ENCODE measurements at regions not wholly inside any gene's neighbourhood (a gene's known extent, or its start where the extent isn't known, plus 50 kb on each side); places are given as distances from the start of the nearest gene placed in this dataset.

DNA sequence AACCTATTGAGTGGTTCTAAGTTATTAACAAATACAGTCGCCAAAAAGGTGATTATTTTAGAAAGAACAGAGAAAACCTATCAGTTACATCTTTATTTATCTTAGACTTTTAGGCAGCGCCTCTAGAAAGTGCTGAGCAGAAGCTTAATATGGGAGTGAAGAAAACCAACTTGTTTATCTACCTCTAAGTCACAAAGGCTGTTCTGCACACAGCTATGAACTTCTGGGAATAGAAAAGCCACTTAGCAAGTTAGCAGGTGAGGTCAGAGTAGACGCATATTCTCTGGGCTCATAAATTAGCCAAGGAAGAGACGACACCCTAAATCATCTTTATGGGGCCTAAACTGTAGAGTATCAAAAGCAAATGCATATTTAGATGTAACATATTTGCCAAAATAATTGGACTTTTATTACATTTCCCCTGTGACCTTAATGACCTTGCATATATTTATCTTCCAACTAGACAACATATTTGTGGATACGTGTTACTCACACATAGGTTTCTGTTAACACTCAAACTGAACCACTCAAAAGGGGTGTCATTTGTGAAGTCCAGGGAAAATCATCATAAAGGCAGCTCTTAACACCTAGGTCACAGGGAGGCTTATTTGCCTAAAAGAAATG is 267.1 kb downstream of the ADGB start:
- peak; percentile 20 for DNase-seq

DNA sequence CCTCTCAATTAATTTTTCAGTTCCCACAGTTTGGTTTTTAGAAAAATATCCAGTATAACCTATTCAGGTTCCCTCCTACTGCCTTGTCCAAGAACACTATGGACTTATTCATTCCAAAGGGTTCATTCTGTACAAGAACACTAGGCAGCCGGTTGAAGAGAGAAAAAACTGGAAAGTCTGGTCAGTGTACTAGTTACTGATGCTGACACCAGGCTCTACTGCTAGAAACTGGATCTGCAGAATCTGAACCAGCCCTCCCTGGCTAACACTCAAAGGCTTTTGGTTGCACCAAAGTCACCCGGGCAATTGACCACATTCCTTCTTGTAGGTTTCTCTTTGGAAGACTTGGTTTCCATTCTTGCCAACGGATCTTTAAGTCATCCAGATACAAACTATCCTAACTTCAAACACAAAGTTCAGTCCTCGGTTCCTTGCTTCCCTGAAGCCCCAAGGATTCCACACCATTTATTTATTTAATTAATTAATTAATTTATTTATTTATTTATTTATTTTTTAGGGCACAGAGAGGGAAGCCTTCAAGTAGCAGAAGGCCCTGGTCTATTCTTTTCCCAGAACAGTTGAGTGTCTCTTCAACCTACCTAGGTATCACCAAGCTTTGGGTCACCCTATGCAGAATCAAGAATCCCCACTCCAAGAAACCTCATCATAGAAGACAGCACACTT is 268.1 kb downstream of the ADGB start:
- DNase-seq = no peak

DNA sequence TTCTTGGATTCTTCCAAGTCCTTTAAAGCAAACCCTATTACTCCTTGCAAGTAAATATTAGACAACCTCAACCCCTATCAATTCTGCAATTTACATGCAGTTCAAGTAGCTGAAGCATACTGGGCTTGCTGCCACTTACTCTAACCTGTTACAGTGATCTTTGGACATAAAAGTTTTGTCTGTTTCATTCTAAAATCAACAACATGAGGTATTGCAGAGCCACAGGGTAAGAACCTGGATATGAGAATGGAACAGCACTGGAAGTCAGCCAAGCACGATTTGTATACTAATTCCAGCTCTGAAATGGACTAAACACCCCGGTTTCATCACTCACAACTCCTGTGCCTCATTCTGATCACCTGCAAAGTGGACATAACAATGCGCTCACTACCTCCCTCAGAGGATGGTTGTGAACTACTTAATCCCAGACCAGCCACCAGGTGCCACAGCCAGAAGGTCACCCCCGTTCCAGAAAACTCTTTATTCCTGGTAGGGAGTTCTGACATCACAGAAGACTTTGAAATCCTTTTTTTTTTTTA is 270.0 kb downstream of the ADGB start:
- no peak for DNase-seq

DNA sequence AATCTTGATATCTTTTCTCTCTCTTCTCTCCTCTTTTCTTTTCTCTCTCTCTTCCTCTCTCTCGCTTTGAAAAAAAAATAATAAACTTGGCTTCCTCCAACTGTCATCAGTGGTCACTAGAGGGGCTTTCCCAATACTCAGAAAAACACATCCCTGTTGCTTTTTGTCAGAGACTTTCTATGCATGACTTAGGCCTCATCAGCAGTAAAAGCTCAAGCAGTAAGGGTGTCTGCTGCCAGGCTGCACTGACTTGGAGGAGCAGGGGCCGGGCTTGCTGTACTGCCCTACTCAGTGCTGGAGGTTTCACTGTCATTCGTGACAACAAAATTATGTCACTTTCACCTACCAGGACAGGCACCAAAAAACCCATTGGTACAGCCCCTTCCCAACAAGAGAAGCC is 272.0 kb downstream of the ADGB start:
- no peak for DNase-seq

DNA sequence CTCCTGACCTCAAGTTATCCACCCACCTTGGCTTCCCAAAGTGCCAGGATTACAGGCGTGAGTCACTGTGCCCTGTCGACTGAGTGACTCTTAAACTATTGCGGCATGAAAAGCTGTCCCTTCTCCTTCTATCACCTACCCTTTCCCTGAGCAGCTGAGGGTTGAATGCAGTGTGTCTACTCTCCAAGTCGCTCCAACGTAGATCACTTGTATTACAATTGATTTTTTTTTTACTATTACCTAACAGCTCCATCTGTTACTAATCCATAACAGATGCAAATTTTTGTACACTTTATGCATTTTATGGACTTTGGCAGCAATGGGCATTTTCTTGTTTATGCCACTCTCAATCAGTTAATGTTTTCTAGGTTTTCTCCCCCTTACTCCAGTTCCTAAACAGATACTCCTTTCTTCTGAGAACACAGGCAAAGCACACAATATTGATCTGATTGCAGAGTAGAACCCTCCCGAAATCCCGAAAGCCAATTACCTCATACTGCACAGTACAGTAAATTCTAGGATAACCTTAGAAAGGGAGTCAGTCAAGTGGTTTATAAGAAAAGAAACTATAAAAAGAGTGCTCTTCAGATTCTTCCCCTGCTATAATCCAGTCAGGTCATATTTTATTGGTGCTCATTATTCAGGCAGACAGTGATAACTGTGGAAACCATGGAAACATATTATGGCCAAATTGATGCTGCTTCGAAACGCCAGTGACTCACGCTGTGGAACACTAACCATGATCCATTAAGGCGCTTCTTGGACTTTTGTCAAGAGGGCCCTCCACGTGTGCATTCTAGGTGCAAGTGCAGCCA is 273.0 kb downstream of the ADGB start:
- DNase-seq = peak; percentile 73

DNA sequence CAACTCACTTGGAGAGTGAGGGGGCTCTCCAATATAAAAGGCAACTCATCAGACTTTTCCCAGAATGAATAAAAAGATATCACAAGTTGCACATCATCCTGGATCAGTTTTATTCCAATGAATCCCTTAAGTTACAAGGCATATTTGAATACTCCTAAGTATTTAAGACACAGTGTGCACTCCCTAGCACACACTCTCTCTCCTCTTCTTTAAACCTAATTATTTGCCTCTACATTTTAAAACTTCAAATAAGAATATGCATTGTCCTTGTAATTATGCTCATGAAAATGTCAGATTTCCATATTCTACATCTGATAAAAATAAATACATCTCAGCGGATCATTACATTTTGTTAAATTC is 273.6 kb downstream of the ADGB start:
- no peak for DNase-seq

DNA sequence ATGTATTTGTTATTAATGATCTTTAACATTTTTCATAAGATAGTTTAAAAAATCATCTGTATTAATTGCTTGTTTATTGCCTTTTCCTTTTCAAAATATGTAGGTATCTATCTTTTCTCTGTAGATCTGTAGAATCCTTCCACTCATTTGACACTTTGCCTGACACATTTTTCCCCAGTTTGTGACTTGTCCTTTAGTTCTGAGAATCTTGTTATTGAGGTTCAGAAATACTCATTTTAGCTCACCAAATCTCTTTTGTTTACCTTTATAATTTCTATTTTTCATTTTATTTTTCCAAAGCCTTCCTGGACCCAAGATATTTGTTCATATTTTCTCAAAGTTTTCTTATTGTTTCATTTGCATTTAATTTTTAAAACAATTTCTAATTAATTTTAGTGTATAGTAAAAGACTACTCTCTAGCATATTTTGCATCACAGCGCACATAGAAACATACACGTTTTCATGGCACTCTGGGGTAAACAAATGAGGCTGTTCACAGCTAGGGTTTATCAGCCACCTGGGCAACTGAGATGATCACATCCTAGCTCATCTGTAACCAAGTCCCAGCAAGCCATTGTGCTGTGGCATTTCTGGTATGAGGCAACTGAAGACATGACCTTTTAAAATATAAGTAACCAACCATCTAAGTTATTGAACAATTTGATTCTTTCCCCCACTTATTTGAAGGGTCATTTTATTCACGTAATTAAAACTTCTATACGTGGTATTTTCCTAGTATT is 275.7 kb downstream of the ADGB start:
- DNase-seq = no peak

DNA sequence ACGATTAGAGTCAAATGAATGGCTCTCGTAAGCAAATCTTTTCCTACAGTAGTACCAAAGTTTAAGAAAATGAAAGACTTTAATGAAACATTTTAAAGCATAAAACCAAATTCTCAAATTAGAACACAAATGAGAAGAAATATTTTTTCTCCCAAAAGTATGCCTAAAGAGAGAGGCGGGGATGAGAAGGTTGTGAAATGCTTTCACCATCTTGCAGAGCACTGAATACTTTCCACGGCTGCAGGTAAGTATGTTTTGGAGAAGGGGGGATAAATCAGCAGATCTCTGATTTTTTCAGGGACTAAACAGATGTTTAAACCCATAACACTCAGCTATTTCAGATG is 277.1 kb downstream of the ADGB start:
- DNase-seq = no peak

DNA sequence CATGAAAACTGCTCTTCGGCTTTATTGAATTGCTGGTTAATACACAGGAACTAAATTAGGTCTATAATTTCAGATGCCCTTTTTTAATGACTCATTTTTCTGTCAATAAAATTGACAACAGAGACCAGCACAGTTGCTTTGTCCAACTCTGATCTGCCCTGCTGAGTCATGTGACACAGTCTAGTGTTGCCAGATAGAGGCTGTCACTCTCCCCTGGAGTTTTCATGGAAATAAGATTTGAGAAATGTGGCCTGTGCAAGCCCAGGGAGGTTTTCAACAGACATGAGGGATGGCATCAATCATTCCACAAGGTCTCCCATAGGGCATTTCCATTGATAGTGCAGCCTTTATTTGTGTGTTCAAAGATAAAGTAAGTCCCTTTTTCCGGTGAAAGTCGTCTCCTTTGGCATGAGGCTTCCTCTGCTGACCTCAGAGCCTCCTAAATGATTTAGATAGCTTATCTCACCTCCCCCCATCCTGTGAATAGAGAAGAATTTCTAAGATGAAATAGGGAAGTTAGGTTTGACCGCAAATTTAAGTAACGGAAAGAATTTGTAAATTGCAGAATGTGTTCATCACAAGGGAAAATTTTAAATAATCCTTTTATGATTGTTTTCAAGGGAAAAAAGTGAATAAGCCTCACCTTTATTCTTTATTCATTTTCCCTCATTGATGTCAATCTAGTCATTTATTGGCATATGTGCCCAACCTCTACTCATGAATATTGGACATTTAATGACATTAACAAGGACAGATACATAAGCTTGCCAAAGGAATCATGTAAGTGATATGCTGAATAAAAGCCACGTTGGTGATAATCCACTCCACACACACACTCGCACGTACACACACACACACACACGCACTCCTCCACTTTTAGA is 277.7 kb downstream of the ADGB start:
- DNase-seq = no peak

DNA sequence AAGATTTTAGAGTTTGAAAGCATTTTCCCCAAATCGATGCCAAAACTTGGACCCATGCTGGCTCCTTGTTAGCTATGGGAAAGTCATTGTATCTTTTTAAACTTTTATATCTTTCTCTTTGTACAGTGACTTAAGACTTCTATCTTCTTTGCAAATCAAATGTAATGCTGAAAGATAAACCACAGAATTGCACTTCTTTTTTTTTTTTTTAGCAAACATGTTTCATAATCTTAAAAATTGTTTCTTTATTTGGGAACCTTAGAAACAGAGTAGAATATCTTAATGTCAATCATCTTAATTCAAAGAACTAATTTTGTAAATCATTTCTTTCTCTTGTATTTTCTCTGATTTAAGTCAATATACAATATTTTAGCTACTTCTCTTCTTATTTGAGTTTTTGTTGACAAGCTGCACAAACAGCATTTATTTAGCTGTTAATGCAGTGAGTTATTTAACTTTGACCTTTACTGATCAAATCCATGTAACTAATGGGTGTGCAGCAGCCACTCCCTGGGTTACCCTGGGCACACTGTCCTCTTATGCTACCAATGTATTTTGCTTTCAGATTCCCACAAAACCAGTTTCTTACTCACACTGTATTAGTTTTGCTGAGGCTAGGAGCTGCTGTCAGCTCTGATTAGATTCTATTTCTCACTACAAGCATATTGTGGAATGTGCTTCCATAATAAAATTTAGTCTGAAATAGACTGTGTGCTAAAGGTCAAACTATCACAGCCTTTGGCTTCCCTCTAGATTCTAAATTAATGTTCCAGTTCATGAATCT is 279.6 kb downstream of the ADGB start:
- no peak for DNase-seq

DNA sequence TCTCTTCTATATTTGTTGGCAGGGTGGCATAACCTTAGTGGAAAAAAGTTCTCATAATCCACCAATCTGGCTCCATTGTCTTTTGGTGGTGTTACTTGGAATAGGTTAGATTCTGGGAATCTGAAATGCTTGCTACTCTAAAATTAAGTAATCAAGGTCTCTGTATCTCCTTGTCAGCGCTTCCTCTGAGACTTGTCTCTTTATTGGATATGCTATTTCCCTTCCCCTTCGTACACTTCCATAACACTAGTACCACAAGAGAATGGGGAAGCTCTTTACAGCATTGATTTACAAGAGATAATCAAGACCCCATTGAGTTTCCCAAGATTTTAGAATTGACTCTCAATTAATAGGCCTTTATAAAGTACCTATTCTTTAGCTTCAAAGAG is 280.2 kb downstream of the ADGB start:
- DNase-seq = no peak

DNA sequence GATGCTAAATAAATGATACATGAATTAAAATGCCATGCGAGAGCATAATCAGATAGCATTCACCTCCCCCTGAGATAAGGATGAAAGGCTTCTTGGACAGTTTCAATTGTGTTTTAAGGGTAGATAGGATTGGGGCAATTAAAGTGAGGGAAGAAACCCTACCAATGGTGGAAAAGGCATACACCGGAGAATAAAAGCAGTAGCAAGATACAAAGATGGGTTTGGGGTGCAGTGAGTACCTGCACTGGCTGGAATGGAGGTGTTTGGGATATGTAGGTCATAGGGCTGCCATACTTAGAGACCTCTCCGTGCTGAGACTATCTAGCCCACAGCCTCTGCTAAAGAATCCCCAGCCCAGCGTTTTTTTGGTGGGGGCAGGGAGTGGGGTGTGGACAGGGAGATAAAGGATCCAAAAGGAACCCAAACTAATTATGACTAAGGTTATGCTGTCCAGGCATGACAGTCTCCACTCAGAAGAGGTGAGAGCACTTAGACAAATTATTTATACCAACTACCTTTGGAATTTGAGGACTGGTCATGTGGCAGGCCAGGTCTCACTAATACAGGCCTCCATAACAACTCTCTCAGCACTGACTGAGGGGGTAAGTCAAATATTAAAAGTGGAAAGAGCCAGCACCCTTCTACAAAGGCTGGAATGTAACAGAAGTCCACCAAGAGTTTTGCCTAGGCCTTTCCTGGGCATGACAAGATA is 280.8 kb downstream of the ADGB start:
- no peak for DNase-seq

DNA sequence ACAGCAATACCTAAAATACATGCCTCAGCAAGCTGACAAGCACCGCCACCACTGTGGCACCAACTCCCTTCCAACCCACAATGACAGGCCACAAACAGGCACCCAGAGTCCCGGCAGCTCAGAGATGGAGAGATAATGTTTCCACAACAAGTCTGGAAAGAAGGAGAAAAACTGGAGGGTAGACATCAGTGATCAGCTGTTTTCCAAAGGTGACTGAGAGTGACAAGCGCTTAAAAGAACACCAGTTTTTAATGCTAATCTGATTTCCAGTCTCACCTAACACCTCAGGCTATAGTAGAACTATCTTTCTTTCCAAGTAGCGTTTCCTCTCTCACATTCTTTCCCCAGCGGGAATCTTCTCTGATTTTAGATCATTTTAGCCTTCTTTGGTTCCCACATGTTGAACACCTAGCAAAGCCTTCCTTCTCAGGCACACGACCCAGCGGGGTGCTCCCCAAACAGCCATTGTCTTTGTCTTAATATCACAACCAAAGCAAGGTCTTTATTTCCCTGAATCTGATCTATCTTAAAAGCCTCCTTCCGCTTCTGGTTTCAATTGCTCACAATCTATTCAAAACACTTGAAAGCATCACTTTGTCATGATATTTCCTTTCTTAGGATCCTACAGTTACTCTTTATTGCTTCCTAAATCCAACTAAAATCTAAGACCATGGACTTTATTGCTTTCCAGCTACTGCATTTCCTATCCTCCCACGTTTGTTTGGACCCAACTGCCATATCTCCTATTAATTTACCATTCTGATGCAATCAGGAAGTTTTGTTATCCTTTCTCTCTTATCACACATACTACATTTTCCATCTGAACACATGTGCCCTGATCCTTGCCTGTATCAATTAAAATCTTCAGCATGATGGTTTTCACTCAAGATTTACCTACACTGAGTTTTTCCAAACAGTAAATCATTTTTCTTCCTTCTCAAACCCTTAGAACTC is 282.7 kb downstream of the ADGB start:
- no peak for DNase-seq

DNA sequence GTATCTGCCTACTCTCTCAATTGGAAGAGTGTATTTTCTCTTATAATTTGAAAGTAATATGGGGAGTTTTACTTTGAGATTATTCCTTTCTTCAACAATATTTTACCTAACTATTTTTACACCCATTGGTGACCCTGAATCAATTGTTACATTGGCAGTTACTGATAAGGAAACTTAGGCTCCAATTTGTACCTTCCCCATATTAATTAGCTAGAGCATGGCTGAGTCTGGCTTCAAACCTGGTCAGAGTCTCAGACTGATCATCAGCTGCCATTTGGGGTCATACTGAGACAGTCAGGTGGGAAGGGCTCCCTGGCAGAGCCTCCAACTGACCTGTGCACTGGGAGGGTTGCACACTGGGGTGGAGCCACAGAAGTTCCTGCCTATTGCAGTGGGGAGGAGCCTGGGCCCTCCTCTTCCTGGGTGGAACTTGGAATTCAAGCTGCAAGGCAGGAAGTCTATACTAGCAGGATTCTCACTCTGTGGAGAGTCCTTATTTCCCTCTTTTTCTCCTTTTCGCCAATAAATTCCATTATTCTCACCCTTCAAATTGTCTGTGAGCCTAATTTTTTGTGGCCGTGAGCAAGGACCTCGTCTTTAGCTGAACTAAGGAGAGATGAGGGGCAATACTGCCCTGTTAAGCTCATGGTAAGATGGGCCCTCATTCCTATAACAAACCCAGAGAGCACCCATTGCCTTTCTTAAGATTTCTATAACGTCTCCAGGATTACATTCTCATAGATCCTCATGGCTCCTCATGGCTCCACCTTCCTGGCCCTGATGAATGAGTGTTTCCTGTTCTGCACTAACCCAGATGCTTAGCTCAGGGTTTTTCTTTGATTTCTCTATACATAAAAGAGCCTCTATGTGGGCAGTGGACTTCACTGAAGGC is 285.1 kb downstream of the ADGB start:
- no peak for DNase-seq

DNA sequence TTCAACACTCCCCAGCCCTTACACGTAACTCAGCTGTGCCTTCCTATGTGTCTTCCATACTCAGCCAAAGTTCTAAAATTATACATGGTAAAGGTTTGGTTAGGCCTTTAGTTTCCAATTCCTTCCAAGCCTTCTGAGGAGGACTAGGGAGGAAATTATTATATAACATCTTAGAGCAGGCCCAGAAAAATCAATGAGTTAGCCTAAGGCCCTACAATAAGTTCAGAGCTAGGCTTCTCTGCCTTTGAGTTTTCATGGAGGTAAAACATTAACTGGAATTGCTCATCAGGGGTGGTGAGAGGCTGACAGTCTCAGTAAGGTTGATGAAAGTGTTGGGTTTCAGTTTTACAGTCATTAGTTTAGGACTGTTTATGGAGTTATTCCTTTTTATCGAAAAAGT is 286.0 kb downstream of the ADGB start:
- DNase-seq = no peak

DNA sequence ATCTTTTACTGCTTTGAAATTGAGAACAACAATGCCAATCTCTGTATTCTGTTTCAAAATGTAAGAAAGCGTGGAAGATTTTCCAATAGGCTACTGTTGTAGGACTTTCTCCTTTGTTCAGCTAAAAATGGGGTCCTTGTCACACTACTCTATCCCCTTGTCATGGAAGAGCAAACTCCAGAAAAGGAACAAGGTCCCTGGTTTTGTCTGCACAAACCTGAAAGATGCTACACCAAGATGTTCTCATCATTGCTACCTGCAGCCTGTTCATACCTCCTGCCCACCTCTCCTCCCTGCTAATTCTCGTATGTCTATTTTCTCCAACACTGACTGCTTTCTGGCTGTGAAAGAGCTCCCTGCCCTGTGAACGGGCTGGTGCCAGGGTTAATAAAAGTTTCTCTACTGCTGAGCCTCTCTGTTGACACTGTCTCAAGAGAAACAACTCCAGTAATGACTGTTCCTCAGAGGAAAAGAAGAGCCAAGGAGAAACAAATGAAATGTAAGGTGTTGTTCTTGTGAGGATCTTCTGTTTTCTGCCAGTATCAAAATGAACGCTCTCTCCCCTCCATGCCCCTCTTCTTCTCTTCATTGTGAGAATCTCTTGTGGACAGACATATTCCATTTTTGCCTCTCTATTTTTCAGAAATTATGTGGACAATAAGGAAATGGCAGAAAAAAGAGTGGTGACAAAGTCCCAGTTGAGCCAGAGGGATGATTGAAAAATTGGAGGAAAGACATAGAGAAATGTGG is 287.1 kb downstream of the ADGB start:
- DNase-seq = no peak

DNA sequence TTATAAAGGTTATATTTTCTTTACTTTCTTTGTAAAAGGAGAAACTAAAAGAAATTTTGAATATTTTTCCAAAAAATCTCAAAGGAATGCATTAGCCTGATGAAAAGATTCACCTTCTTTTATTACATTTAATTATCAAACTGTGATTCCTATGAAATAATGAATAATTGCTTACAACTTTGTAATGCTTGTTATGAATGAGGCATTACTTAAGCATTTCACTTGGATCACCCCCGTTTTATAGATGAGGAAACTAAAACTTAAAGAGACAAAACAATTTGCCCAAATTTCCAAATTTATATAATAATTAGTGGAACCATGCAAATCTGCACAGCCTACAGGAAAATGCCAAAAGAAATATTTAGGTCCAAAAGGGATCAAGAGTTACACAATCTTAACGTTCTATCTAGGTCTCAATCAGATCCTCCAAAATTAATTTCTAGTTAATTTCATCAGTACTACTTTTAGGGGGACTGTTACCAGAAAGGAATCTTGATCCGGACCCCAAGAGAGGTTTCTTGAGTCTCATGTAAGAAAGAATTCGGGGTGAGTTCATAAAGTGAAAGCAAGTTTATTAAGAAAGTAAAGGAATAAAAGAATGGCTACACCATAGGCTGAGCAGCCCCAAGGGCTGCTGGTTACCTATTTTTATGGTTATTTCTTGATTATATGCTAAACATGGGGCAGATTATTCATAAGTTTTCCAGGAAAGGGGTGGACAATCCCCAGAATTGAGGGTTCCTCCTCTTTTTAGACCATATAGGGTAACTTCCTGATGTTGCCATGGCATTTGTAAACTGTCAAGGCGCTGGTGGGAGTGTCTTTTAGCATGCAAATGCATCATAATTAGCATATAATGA is 288.0 kb downstream of the ADGB start:
- no peak for DNase-seq
